HUES64 (cell line): ENCODE measurements at regions not wholly inside any gene's neighbourhood (a gene's known extent, or its start where the extent isn't known, plus 50 kb on each side); places are given as distances from the start of the nearest gene placed in this dataset.

Experiments
- H3K27ac ChIP-seq: 2 replicates; pipeline ENCODE4 v1.7.0; 2013; ENCODE audit warnings: low read depth, low read length, inconsistent platforms
- H3K27me3 ChIP-seq: 2 replicates; pipeline ENCODE4 v1.6.1; 2013; ENCODE audit warnings: mild to moderate bottlenecking, low read length; ENCODE audit not compliant: insufficient read depth
- H3K36me3 ChIP-seq: 2 replicates; pipeline ENCODE4 v1.6.1; 2013; ENCODE audit warnings: mild to moderate bottlenecking, low read length; ENCODE audit not compliant: insufficient read depth
- H3K4me1 ChIP-seq: 2 replicates; pipeline ENCODE4 v1.6.1; 2013; ENCODE audit warnings: mild to moderate bottlenecking, low read length, moderate library complexity; ENCODE audit not compliant: insufficient read depth
- H3K4me3 ChIP-seq: 2 replicates; pipeline ENCODE4 v1.5.1; 2013; ENCODE audit warnings: mild to moderate bottlenecking, low read length, moderate library complexity
- H3K9ac ChIP-seq: 2 replicates; pipeline ENCODE4 v1.6.1; 2013; ENCODE audit warnings: mild to moderate bottlenecking, low read depth, low read length
- H3K9me3 ChIP-seq: 2 replicates; pipeline ENCODE4 v1.6.1; 2013; ENCODE audit warnings: low read depth, low read length; ENCODE audit not compliant: insufficient read depth
- WGBS: fragments of 150-250, 120-280 bp; methylation state at CpG from one replicate; pipeline ENCODE4 v1.1.7; 2013; ENCODE audit warnings: missing lambda C conversion rate; 5-methylcytosine and 5-hydroxymethylcytosine counted together

GRCh38 chr3:164467007-164467406 lies 611.3 kb downstream of the SI start:
- WGBS: 88% methylated on average over 1 of the region's 1 CpG
- peaks cover 21% of the 10 kb centered on the region for H3K9me3 ChIP-seq
- H3K4me1 ChIP-seq: no peaks in the 10 kb centered on the region
- H3K9ac ChIP-seq: no peak overlapping the region
- no peaks in the 10 kb centered on the region for H3K27me3 ChIP-seq
- no peak overlapping the region for H3K4me3 ChIP-seq
- H3K27ac ChIP-seq: no peak overlapping the region
- H3K36me3 ChIP-seq: no peaks in the 10 kb centered on the region

- no peak overlapping the region for H3K27ac ChIP-seq
- H3K27me3 ChIP-seq: no peaks in the 10 kb centered on the region
- H3K36me3 ChIP-seq: no peaks in the 10 kb centered on the region
- no peak overlapping the region for H3K4me3 ChIP-seq
- no peak overlapping the region for H3K9ac ChIP-seq
- peaks cover 21% of the 10 kb centered on the region for H3K9me3 ChIP-seq
- WGBS: over 99% methylated on average over 2 of the region's 2 CpGs
- H3K4me1 ChIP-seq: no peaks in the 10 kb centered on the region
Observed at GRCh38 chr3:164465172-164465571, 613.1 kb downstream of the SI start.

GRCh38 chr3:164460851-164461250 lies 617.4 kb downstream of the SI start:
- Histone ChIP-seq H3K9me3 (no peaks in the 10 kb centered on the region), H3K4me3 (no peak overlapping the region), H3K27ac (no peak overlapping the region), H3K9ac (no peak overlapping the region), H3K27me3 (no peaks in the 10 kb centered on the region), H3K36me3 (no peaks in the 10 kb centered on the region), H3K4me1 (no peaks in the 10 kb centered on the region)
- 96% methylated on average over 2 of the region's 3 CpGs for WGBS

GRCh38 chr3:164459521-164460151 lies 618.7 kb downstream of the SI start:
- no peak overlapping the region for H3K27ac ChIP-seq
- H3K4me1 ChIP-seq: no peaks in the 10 kb centered on the region
- H3K27me3 ChIP-seq: no peaks in the 10 kb centered on the region
- no peaks in the 10 kb centered on the region for H3K9me3 ChIP-seq
- WGBS: 95% methylated on average over 4 of the region's 4 CpGs
- H3K4me3 ChIP-seq: no peak overlapping the region
- no peak overlapping the region for H3K9ac ChIP-seq
- no peaks in the 10 kb centered on the region for H3K36me3 ChIP-seq

GRCh38 chr3:164458986-164459385 lies 619.3 kb downstream of the SI start:
- no peak overlapping the region for H3K9ac ChIP-seq
- H3K27me3 ChIP-seq: no peaks in the 10 kb centered on the region
- 95% methylated on average over 4 of the region's 4 CpGs for WGBS
- no peak overlapping the region for H3K4me3 ChIP-seq
- H3K4me1 ChIP-seq: no peaks in the 10 kb centered on the region
- H3K9me3 ChIP-seq: no peaks in the 10 kb centered on the region
- no peak overlapping the region for H3K27ac ChIP-seq
- no peaks in the 10 kb centered on the region for H3K36me3 ChIP-seq

- H3K36me3 ChIP-seq: no peaks in the 10 kb centered on the region
- no peak overlapping the region for H3K9ac ChIP-seq
- H3K9me3 ChIP-seq: peaks cover under 1% of the 10 kb centered on the region; the same call in 1 of the 2 replicates
- no peaks in the 10 kb centered on the region for H3K27me3 ChIP-seq
- H3K4me1 ChIP-seq: peaks cover 6% of the 10 kb centered on the region; the same call in 1 of the 2 replicates
- H3K4me3 ChIP-seq: no peak overlapping the region
- WGBS: 100% methylated on average over 1 of the region's 1 CpG
- no peak overlapping the region for H3K27ac ChIP-seq
Observed at GRCh38 chr3:164453714-164454113, 624.6 kb downstream of the SI start.

- no peak overlapping the region for H3K9ac ChIP-seq
- WGBS: 86% methylated on average over 1 of the region's 1 CpG
- no peak overlapping the region for H3K27ac ChIP-seq
- H3K36me3 ChIP-seq: no peaks in the 10 kb centered on the region
- no peaks in the 10 kb centered on the region for H3K27me3 ChIP-seq
- no peak overlapping the region for H3K4me3 ChIP-seq
- H3K9me3 ChIP-seq: peaks cover 6% of the 10 kb centered on the region; the same call in 1 of the 2 replicates
- H3K4me1 ChIP-seq: peaks cover 6% of the 10 kb centered on the region; the same call in 1 of the 2 replicates
Observed at GRCh38 chr3:164452707-164453106, 625.6 kb downstream of the SI start.

- peaks cover 6% of the 10 kb centered on the region; the same call in 1 of the 2 replicates for H3K4me1 ChIP-seq
- no peak overlapping the region for H3K4me3 ChIP-seq
- H3K9me3 ChIP-seq: peaks cover 6% of the 10 kb centered on the region; the same call in 1 of the 2 replicates
- H3K27me3 ChIP-seq: no peaks in the 10 kb centered on the region
- H3K27ac ChIP-seq: no peak overlapping the region
- no peaks in the 10 kb centered on the region for H3K36me3 ChIP-seq
- H3K9ac ChIP-seq: no peak overlapping the region
- 89% methylated on average over 5 of the region's 5 CpGs for WGBS
Observed at GRCh38 chr3:164451072-164451910, 627.0 kb downstream of the SI start.

GRCh38 chr3:164450276-164450905 lies 627.9 kb downstream of the SI start:
- Histone ChIP-seq H3K4me1 (peaks cover 6% of the 10 kb centered on the region; the same call in 1 of the 2 replicates), H3K4me3 (no peak overlapping the region), H3K9ac (no peak overlapping the region), H3K36me3 (no peaks in the 10 kb centered on the region), H3K27ac (no peak overlapping the region), H3K27me3 (no peaks in the 10 kb centered on the region), H3K9me3 (peaks cover 6% of the 10 kb centered on the region; the same call in 1 of the 2 replicates)
- WGBS: 93% methylated on average over 4 of the region's 4 CpGs

- Histone ChIP-seq H3K27me3 (no peaks in the 10 kb centered on the region), H3K27ac (no peak overlapping the region), H3K4me1 (no peaks in the 10 kb centered on the region; the same call in 1 of the 2 replicates), H3K36me3 (no peaks in the 10 kb centered on the region), H3K9ac (no peak overlapping the region), H3K9me3 (no peaks in the 10 kb centered on the region), H3K4me3 (no peak overlapping the region)
- no CpG with 5 or more reads among the region's 1 CpG for WGBS
Observed at GRCh38 chr3:164419220-164419619, 659.1 kb downstream of the SI start.

GRCh38 chr3:164418414-164418813 lies 659.9 kb downstream of the SI start:
- WGBS: 88% methylated on average over 1 of the region's 1 CpG

More at GRCh38 chr3:164418414-164418813, 659.9 kb downstream of the SI start:
- H3K4me1 ChIP-seq: no peaks in the 10 kb centered on the region; the same call in 1 of the 2 replicates
- H3K36me3 ChIP-seq: no peaks in the 10 kb centered on the region
- no peaks in the 10 kb centered on the region for H3K27me3 ChIP-seq
- no peak overlapping the region for H3K27ac ChIP-seq
- H3K9me3 ChIP-seq: no peaks in the 10 kb centered on the region
- H3K4me3 ChIP-seq: no peak overlapping the region
- H3K9ac ChIP-seq: no peak overlapping the region
